ENCODE measurements at regions not wholly inside any gene's neighbourhood (a gene's known extent, or its start where the extent isn't known, plus 50 kb on each side); places are given as distances from the start of the nearest gene placed in this dataset.

- DNase-seq (ENCODE audit: low read depth): no peak
Observed at GRCh38 chr14:76974365-76974764, 54.1 kb downstream of the IRF2BPL start.

GRCh38 chr14:76971549-76971948 lies 57.0 kb downstream of the IRF2BPL start:
- no peak for DNase-seq (ENCODE audit: low read depth)

- no peak for DNase-seq (ENCODE audit: low read depth)
Observed at GRCh38 chr14:76968621-76969063, 59.9 kb downstream of the IRF2BPL start.

- DNase-seq (ENCODE audit: low read depth): no peak
Observed at GRCh38 chr14:76967788-76968187, 60.7 kb downstream of the IRF2BPL start.

GRCh38 chr14:76965232-76965631 lies 63.3 kb downstream of the IRF2BPL start:
- no peak for DNase-seq (ENCODE audit: low read depth)

GRCh38 chr14:76964695-76965094 lies 63.8 kb downstream of the IRF2BPL start:
- DNase-seq (ENCODE audit: low read depth): no peak

GRCh38 chr14:76963372-76963771 lies 65.1 kb downstream of the IRF2BPL start:
- no peak for DNase-seq (ENCODE audit: low read depth)

GRCh38 chr14:76962303-76962660 lies 66.2 kb downstream of the IRF2BPL start:
- no peak for DNase-seq (ENCODE audit: low read depth)

GRCh38 chr14:76961631-76962302 lies 66.7 kb downstream of the IRF2BPL start:
- peak; percentile 87 for DNase-seq (ENCODE audit: low read depth)

- DNase-seq (ENCODE audit: low read depth): no peak
Observed at GRCh38 chr14:76958980-76959710, 69.4 kb downstream of the IRF2BPL start.

GRCh38 chr14:76958020-76958979 lies 70.2 kb downstream of the IRF2BPL start:
- DNase-seq (ENCODE audit: low read depth): no peak

- no peak for DNase-seq (ENCODE audit: low read depth)
Observed at GRCh38 chr14:76957224-76957891, 71.2 kb downstream of the IRF2BPL start.

- peak; percentile 81 for DNase-seq (ENCODE audit: low read depth)
Observed at GRCh38 chr14:76956316-76957090, 72.0 kb downstream of the IRF2BPL start.

GRCh38 chr14:76955575-76956315 lies 72.8 kb downstream of the IRF2BPL start:
- no peak for DNase-seq (ENCODE audit: low read depth)

GRCh38 chr14:76954394-76955190 lies 73.9 kb downstream of the IRF2BPL start:
- DNase-seq (ENCODE audit: low read depth): no peak

- no peak for DNase-seq (ENCODE audit: low read depth)
Observed at GRCh38 chr14:76953311-76953945, 75.1 kb downstream of the IRF2BPL start.

GRCh38 chr14:76951166-76951565 lies 77.3 kb downstream of the IRF2BPL start:
- no peak for DNase-seq (ENCODE audit: low read depth)

GRCh38 chr14:76950055-76951020 lies 78.2 kb downstream of the IRF2BPL start:
- no peak for DNase-seq (ENCODE audit: low read depth)

Data from CMK (cell line).